Neural cell (in vitro differentiated cells): ENCODE measurements at regions not wholly inside any gene's neighbourhood (a gene's known extent, or its start where the extent isn't known, plus 50 kb on each side); places are given as distances from the start of the nearest gene placed in this dataset.

Experiments used
- CTCF ChIP-seq: fragments of 450-650 bp; IDR thresholded peaks from 2 replicates; pipeline ENCODE4 v1.5.1; 2014; ENCODE audit warnings: antibody characterized with exemption, mild to moderate bottlenecking, moderate library complexity; ENCODE audit not compliant: poor library complexity, severe bottlenecking
- EP300 ChIP-seq: fragments of 450-650 bp; conservative IDR thresholded peaks from 2 replicates; pipeline ENCODE4 v1.6.1; 2014; ENCODE audit warnings: antibody characterized with exemption, mild to moderate bottlenecking, moderate library complexity; ENCODE audit not compliant: poor library complexity, severe bottlenecking
- EZH2 ChIP-seq: fragments of 200-600, 300-800 bp; shearing (Covaris generic), sonication (generic); IDR thresholded peaks from 2 replicates; pipeline ENCODE4 v1.6.1; 2014; ENCODE audit warnings: antibody characterized with exemption, low read length, borderline replicate concordance, mild to moderate bottlenecking; ENCODE audit not compliant: insufficient read depth, poor library complexity, severe bottlenecking
- MXI1 ChIP-seq: fragments of 450-650 bp; conservative IDR thresholded peaks from 2 replicates; pipeline ENCODE4 v1.6.1; 2014; ENCODE audit warnings: antibody characterized with exemption, mild to moderate bottlenecking; ENCODE audit not compliant: poor library complexity, severe bottlenecking
- POLR2AphosphoS5 ChIP-seq: IDR thresholded peaks from 2 replicates; pipeline ENCODE4 v1.6.1; 2012
- RAD21 ChIP-seq: fragments of 450-650 bp; conservative IDR thresholded peaks from 2 replicates; pipeline ENCODE4 v1.6.1; 2014; ENCODE audit warnings: antibody characterized with exemption, mild to moderate bottlenecking, moderate library complexity
- SMC3 ChIP-seq: fragments of 450-650 bp; conservative IDR thresholded peaks from 2 replicates; pipeline ENCODE4 v1.6.1; 2014; ENCODE audit warnings: antibody characterized with exemption, mild to moderate bottlenecking, moderate library complexity; ENCODE audit not compliant: poor library complexity
- TAF1 ChIP-seq: IDR thresholded peaks from 2 replicates; pipeline ENCODE4 v1.6.1; 2012; ENCODE audit warnings: low read depth
- TF ChIP-seq, protein P1 (sequence below): IDR thresholded peaks from 2 replicates; pipeline ENCODE4 v1.6.1; 2012; ENCODE audit warnings: borderline replicate concordance

DNA sequence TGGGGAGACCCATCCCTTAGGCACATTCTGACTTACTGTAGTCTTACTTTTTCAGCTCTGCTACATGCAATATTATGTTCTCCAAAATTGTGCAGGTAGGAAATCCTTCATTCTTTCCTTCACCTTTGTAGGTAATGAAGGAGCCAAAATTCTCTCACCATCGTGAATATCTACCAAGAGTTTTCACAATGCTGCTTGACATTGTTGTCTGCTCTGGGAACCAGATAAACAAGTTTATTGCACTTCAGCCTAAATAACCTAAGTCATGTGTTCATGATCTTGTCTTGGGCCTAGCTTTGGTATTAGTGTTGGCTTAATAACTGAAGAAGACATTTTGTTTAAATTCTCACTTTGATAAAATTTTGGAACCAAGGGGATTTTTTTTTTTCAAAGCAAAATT, 110.8 kb upstream of the ELAC2 start:
- TF ChIP-seq CTCF (no peak), POLR2AphosphoS5 (no peak), MXI1 (no peak), EZH2 (no peak), RAD21 (no peak), TAF1 (no peak), SMC3 (no peak), EP300 (no peak)
- TF ChIP-seq, protein P1, sequence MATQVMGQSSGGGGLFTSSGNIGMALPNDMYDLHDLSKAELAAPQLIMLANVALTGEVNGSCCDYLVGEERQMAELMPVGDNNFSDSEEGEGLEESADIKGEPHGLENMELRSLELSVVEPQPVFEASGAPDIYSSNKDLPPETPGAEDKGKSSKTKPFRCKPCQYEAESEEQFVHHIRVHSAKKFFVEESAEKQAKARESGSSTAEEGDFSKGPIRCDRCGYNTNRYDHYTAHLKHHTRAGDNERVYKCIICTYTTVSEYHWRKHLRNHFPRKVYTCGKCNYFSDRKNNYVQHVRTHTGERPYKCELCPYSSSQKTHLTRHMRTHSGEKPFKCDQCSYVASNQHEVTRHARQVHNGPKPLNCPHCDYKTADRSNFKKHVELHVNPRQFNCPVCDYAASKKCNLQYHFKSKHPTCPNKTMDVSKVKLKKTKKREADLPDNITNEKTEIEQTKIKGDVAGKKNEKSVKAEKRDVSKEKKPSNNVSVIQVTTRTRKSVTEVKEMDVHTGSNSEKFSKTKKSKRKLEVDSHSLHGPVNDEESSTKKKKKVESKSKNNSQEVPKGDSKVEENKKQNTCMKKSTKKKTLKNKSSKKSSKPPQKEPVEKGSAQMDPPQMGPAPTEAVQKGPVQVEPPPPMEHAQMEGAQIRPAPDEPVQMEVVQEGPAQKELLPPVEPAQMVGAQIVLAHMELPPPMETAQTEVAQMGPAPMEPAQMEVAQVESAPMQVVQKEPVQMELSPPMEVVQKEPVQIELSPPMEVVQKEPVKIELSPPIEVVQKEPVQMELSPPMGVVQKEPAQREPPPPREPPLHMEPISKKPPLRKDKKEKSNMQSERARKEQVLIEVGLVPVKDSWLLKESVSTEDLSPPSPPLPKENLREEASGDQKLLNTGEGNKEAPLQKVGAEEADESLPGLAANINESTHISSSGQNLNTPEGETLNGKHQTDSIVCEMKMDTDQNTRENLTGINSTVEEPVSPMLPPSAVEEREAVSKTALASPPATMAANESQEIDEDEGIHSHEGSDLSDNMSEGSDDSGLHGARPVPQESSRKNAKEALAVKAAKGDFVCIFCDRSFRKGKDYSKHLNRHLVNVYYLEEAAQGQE: no peak
